KBM-7 (cell line): ENCODE measurements at regions not wholly inside any gene's neighbourhood (a gene's known extent, or its start where the extent isn't known, plus 50 kb on each side); places are given as distances from the start of the nearest gene placed in this dataset.
"Not testable (repeated sequence)": the region's sequence is repeated elsewhere in the genome, so short reads cannot be mapped to it uniquely, and the experiment has no call there.

ENCODE experiments used
- DNase-seq: peaks from one replicate; pipeline ENCODE4 v3.0.0-alpha.2; 2015
- in situ Hi-C: fragments of 300-500 bp; cut with MboI; formaldehyde crosslinking; loops from 2 replicates; pipeline ENCODE4 v1.14.3; 2020; ENCODE audit warnings: low sequenced_read_pairs, low pct_unique_long_range_greater_than_20kb, mixed read lengths

- in situ Hi-C loops: no loop called here
- DNase-seq: no peak
Observed at GRCh38 chr4:179328627-179329026, 1886.4 kb upstream of the AGA start.

- DNase-seq: no peak
Observed at GRCh38 chr4:179331362-179331761, 1889.1 kb upstream of the AGA start.

GRCh38 chr4:179344861-179345260 is 1902.6 kb upstream of the AGA start:
- in situ Hi-C loops: no loop called here
- DNase-seq: no peak

More at GRCh38 chr4:179331362-179331761, 1889.1 kb upstream of the AGA start:
- in situ Hi-C loops: no loop called here

- in situ Hi-C loops: no loop called here
- no peak for DNase-seq
Observed at GRCh38 chr4:179352221-179352620, 1910.0 kb upstream of the AGA start.

GRCh38 chr4:179353786-179354185 is 1911.5 kb upstream of the AGA start:
- no peak for DNase-seq
- in situ Hi-C loops: no loop called here

GRCh38 chr4:179361978-179362486 is 1919.8 kb upstream of the AGA start:
- in situ Hi-C loops: no loop called here
- no peak for DNase-seq

GRCh38 chr4:179365932-179366331 is 1923.7 kb upstream of the AGA start:
- in situ Hi-C loops, DNase-seq: not testable (repeated sequence)

GRCh38 chr4:179372242-179372641 is 1930.0 kb upstream of the AGA start:
- no peak for DNase-seq
- in situ Hi-C loops: no loop called here

GRCh38 chr4:179372746-179373145 is 1930.5 kb upstream of the AGA start:
- in situ Hi-C loops: no loop called here
- DNase-seq: peak; percentile 40

GRCh38 chr4:179378847-179379246 is 1936.6 kb upstream of the AGA start:
- in situ Hi-C loops, DNase-seq: not testable (repeated sequence)

- in situ Hi-C loops: no loop called here
- DNase-seq: no peak
Observed at GRCh38 chr4:179392787-179393186, 1950.5 kb upstream of the AGA start.

GRCh38 chr4:179398414-179398813 is 1956.2 kb upstream of the AGA start:
- peak; percentile 15 for DNase-seq

GRCh38 chr4:179399054-179399782 is 1957.0 kb upstream of the AGA start:
- in situ Hi-C loops: no loop called here
- DNase-seq: no peak

More at GRCh38 chr4:179398414-179398813, 1956.2 kb upstream of the AGA start:
- in situ Hi-C loops: no loop called here

- no peak for DNase-seq
- in situ Hi-C loops: no loop called here
Observed at GRCh38 chr4:179415037-179415846, 1973.0 kb upstream of the AGA start.

GRCh38 chr4:179415847-179416223 is 1973.6 kb upstream of the AGA start:
- in situ Hi-C loops: no loop called here
- DNase-seq: no peak

- in situ Hi-C loops: no loop called here
Observed at GRCh38 chr4:179417357-179417756, 1975.1 kb upstream of the AGA start.

GRCh38 chr4:179437962-179438361 is 1995.7 kb upstream of the AGA start:
- in situ Hi-C loops: no loop called here

More at GRCh38 chr4:179417357-179417756, 1975.1 kb upstream of the AGA start:
- no peak for DNase-seq

GRCh38 chr4:179441596-179441995 is 1999.4 kb upstream of the AGA start:
- in situ Hi-C loops: no loop called here

More at GRCh38 chr4:179437962-179438361, 1995.7 kb upstream of the AGA start:
- no peak for DNase-seq

GRCh38 chr4:179447308-179447707 is 2005.1 kb upstream of the AGA start:
- DNase-seq: no peak
- in situ Hi-C loops: no loop called here

More at GRCh38 chr4:179441596-179441995, 1999.4 kb upstream of the AGA start:
- DNase-seq: no peak
